ACC112 (cell line): ENCODE measurements at regions not wholly inside any gene's neighbourhood (a gene's known extent, or its start where the extent isn't known, plus 50 kb on each side); places are given as distances from the start of the nearest gene placed in this dataset.

Source experiments
- H2AFZ ChIP-seq: fragments of 200-600 bp; sonication (generic); one replicate; pipeline ENCODE4 v1.6.0; 2017; ENCODE audit warnings: antibody characterized with exemption, low read length; ENCODE audit not compliant: unreplicated experiment
- H3K27ac ChIP-seq: fragments of 200-600 bp; sonication (generic); 2 replicates; pipeline ENCODE4 v1.5.1; 2014; ENCODE audit warnings: low read depth, mild to moderate bottlenecking, antibody characterized with exemption, low read length, moderate library complexity
- H3K27me3 ChIP-seq: fragments of 200-600 bp; sonication (generic); 2 replicates; pipeline ENCODE4 v1.6.1; 2014; ENCODE audit warnings: mild to moderate bottlenecking, antibody characterized with exemption, low read length, moderate library complexity, mixed read lengths; ENCODE audit not compliant: insufficient read depth
- H3K36me3 ChIP-seq: fragments of 200-600 bp; sonication (generic); 2 replicates; pipeline ENCODE4 v1.6.1; 2016; ENCODE audit warnings: mild to moderate bottlenecking, antibody characterized with exemption, low read length, moderate library complexity, mixed read lengths; ENCODE audit not compliant: insufficient read depth
- H3K4me1 ChIP-seq: fragments of 200-600 bp; sonication (generic); one replicate; pipeline ENCODE4 v1.6.1; 2016; ENCODE audit warnings: low read length, mixed read lengths; ENCODE audit not compliant: insufficient read depth, unreplicated experiment, control insufficient read depth
- H3K4me3 ChIP-seq: fragments of 200-600 bp; sonication (generic); 2 replicates; pipeline ENCODE4 v1.5.1; 2014; ENCODE audit warnings: mild to moderate bottlenecking, low read depth, low read length
- H3K79me2 ChIP-seq: fragments of 200-600 bp; sonication (generic); one replicate; pipeline ENCODE4 v1.6.0; 2016; ENCODE audit warnings: low read length; ENCODE audit not compliant: control insufficient read depth, unreplicated experiment, insufficient read depth

DNA sequence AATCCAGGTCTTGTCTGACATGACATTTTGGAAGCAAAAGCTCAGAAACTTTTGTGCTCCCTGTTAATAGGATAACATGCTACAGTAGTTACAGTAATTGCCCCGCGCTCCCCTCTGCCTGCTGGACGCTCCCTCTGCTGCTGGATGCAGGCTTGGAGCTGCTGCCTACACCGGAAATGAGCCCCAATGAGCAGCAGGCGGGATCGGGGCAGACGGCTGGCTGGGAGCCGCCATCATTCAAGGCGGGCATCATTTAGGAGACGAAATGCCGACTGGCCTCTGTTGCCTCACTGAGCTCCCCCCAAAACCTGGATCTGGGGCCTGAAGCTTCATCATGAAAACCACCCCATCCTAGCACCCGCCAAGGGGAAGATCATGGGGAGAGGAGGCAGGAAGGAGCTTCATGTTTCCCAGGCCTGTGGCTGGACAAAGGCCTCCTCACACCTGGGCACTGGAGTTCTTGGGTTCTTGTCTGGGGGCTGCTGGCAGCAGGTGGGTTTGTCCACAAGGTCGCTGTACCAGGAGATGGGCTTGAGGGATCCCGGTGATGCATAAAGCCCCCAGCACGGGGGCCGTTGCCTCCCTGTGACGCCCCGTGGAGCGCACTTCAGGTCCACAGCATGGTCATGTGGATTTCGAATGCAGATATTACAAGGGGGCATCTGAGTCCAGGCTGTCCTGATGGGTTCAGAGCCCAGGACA, 664.3 kb downstream of the BRD1 start:
- no peak overlapping the region for H3K4me3 ChIP-seq
- no peaks in the 10 kb centered on the region for H3K27me3 ChIP-seq
- no peaks in the 10 kb centered on the region for H3K36me3 ChIP-seq
- no peaks in the 10 kb centered on the region for H3K79me2 ChIP-seq
- H3K27ac ChIP-seq: no peak overlapping the region
- H2AFZ ChIP-seq: no peak overlapping the region
- no peaks in the 10 kb centered on the region for H3K4me1 ChIP-seq

DNA sequence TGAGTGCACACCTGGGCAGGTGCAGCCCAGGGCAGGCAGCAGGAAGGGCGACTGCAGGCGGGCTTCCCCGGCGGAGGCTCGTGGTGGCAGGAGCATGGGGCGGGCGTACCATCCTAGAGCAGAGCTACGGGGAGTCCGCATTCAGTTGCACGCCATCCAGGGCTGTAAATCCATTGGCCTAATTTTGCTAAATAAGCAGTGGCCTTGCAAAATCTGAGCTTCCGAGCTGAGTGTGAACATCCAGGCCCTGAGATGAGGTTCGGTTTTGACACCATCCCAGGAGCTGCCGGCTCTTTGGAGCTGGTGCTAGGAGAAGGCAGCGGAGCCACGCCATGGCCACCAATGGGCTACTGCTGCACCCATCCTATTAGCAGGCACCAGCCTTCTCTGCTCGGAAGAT, 664.8 kb downstream of the BRD1 start:
- no peak overlapping the region for H2AFZ ChIP-seq
- no peaks in the 10 kb centered on the region for H3K4me1 ChIP-seq
- H3K79me2 ChIP-seq: no peaks in the 10 kb centered on the region
- H3K4me3 ChIP-seq: no peak overlapping the region
- H3K27ac ChIP-seq: no peak overlapping the region
- H3K36me3 ChIP-seq: no peaks in the 10 kb centered on the region
- H3K27me3 ChIP-seq: no peaks in the 10 kb centered on the region

DNA sequence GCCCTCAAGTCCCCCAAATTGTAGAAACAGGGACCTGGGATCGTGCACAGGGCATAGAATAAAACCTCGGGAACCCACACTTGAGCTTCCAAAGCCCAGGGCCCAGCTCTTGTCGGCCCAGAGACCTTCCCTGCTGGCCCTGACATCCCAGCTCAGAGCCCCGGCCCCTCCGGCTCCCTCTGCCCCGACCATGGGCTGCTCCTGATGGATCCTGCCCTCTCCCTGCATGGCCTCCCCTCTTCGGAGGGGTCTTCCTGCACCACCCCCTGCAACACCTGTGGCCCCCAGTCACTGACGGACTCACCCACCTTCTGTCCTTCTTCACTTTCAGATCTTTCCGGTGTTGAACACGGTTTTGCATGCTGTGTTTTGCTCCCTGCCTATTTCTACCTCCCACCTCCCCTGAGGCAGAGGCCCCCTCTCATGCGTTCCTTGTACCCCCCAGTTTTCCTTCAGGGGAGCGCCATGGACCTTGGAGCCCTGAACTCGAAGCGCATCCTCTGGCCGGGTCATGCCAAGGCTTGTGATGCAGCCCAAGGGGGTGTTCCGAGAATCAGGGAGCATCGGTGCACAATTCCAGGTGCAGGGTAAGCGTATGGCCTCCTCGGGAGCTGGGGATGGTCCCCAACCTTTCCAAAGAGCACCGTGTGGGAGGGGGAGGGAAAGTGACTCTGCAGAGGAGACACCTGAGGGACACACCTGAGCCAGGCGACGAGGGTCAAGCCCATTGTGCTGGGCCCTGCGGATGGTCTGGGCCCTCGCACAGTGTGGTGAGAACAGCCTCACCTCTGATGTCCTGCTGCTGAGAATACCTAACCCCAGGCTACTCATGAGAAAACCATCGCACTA, 666.4 kb downstream of the BRD1 start:
- Histone ChIP-seq H3K36me3 (no peaks in the 10 kb centered on the region), H3K27ac (no peak overlapping the region), H3K79me2 (no peaks in the 10 kb centered on the region), H2AFZ (no peak overlapping the region), H3K4me3 (no peak overlapping the region), H3K27me3 (no peaks in the 10 kb centered on the region), H3K4me1 (no peaks in the 10 kb centered on the region)

DNA sequence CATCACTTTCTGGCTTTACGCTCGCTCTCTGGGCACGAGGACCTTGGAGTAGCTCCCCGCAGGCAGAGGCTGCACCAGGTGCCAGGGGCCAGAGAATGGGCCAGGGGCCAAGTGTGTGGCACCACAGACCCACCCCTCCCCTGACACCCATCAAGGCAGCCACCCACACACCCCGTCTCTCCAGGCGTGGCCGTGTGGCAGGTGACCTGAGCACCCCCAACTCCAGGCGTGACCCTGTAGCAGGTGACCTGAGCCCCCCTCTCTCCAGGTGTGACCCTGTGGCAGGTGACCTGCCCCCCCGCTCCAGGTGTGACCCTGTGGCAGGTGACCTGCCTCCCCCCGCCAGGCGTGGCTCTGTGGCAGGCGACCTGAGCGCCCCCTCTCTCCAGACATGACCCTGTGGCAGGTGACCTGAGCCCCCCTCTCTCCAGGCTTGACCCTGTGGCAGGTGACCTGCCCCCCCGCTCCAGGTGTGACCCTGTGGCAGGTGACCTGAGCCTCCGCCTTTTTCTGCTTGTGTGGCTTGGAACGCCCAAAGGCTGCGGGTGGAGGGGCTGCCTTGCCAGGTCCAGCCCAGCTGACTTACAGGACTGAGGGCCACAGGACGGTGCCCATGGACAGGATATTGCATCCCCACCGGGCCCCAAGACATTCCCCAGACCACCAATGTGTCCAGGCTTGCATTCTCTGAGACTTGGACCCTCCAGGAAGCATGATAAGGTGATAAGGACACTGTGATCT, 667.2 kb downstream of the BRD1 start:
- Histone ChIP-seq H2AFZ (no peak overlapping the region), H3K27ac (no peak overlapping the region), H3K79me2 (no peaks in the 10 kb centered on the region), H3K27me3 (no peaks in the 10 kb centered on the region), H3K36me3 (no peaks in the 10 kb centered on the region), H3K4me3 (no peak overlapping the region), H3K4me1 (no peaks in the 10 kb centered on the region)

DNA sequence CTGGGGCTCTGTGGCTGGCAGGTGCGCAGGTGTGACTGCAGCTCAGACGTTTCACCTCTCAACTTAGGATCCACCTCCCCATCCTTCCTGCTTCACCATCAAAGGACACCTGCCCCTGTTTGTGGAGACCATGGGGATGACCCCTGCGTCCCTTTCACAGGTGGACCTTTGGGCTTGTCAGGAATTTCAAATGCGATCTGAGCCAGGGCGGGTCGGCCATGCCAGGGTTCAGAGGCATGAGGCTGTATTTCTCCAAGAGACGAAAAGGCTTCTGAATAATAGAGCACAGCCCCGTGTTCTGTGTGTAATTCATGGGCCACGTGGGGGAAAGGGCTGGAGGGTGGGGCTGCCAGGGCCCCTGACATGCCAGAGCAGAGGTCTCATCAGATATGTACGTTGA, 668.0 kb downstream of the BRD1 start:
- Histone ChIP-seq H3K4me1 (no peaks in the 10 kb centered on the region), H3K27me3 (no peaks in the 10 kb centered on the region), H3K36me3 (no peaks in the 10 kb centered on the region), H2AFZ (no peak overlapping the region), H3K79me2 (no peaks in the 10 kb centered on the region), H3K4me3 (no peak overlapping the region), H3K27ac (no peak overlapping the region)

DNA sequence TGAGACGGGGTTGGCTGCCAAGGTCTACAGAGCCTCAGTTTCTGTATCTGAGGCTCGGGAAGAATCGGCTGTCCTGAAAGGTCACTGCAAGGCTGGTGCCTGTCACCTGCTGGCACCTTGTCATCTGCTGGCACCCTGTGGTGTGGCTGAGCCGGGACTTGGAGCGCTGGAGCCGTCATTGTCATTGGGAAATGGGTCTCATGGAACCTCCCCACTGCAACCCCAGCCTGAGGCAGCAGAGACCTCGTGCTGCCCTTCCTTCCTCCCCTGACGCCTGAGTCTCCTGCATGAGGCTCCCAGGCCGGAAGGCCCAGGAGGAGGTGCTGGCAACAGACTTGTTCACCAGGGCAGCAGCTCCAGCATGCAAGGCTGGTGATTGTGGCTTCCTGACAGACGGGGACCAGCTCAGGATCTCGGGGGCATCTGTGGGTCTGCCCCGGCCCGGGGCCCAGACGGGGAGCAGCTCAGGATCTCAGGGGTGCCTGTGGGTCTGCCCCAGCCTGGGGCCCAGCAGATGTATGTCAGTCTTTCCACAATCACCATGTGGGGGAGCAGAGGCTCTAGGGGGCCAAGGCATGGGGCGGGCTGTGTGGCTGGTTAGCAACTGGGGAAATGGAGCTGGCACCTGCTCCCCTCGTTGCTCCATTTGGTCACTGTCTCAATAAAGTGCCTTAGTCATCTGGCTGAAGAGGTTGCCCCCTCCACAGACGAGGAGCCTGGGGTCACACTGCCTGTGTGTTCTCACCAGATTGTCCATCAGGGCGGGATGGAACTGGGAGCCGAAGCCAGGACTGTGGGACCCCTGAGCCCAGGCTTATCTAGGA, 668.7 kb downstream of the BRD1 start:
- H3K4me3 ChIP-seq: no peak overlapping the region
- H3K79me2 ChIP-seq: no peaks in the 10 kb centered on the region
- no peak overlapping the region for H3K27ac ChIP-seq
- H2AFZ ChIP-seq: no peak overlapping the region
- H3K36me3 ChIP-seq: no peaks in the 10 kb centered on the region
- no peaks in the 10 kb centered on the region for H3K4me1 ChIP-seq
- H3K27me3 ChIP-seq: no peaks in the 10 kb centered on the region

GRCh38 chr22:49157529-49158339, 669.9 kb downstream of the BRD1 start:
- H3K36me3 ChIP-seq: no peaks in the 10 kb centered on the region
- H3K27ac ChIP-seq: no peak overlapping the region
- no peak overlapping the region for H3K4me3 ChIP-seq
- H3K27me3 ChIP-seq: no peaks in the 10 kb centered on the region
- H2AFZ ChIP-seq: no peak overlapping the region
- no peaks in the 10 kb centered on the region for H3K79me2 ChIP-seq
- no peaks in the 10 kb centered on the region for H3K4me1 ChIP-seq

- Histone ChIP-seq H3K27ac (no peak overlapping the region), H3K27me3 (no peaks in the 10 kb centered on the region), H3K4me1 (no peaks in the 10 kb centered on the region), H2AFZ (no peak overlapping the region), H3K79me2 (no peaks in the 10 kb centered on the region), H3K36me3 (no peaks in the 10 kb centered on the region), H3K4me3 (no peak overlapping the region)
Observed at GRCh38 chr22:49156662-49157285, 670.9 kb downstream of the BRD1 start.

- H3K27ac ChIP-seq: no peak overlapping the region
Observed at GRCh38 chr22:49155770-49156580, 671.7 kb downstream of the BRD1 start.

More at GRCh38 chr22:49155770-49156580, 671.7 kb downstream of the BRD1 start:
- H3K4me1 ChIP-seq: no peaks in the 10 kb centered on the region
- no peaks in the 10 kb centered on the region for H3K79me2 ChIP-seq
- H3K4me3 ChIP-seq: no peak overlapping the region
- H3K36me3 ChIP-seq: no peaks in the 10 kb centered on the region
- H2AFZ ChIP-seq: no peak overlapping the region
- H3K27me3 ChIP-seq: no peaks in the 10 kb centered on the region
